ENCODE measurements at regions not wholly inside any gene's neighbourhood (a gene's known extent, or its start where the extent isn't known, plus 50 kb on each side); places are given as distances from the start of the nearest gene placed in this dataset.

DNA sequence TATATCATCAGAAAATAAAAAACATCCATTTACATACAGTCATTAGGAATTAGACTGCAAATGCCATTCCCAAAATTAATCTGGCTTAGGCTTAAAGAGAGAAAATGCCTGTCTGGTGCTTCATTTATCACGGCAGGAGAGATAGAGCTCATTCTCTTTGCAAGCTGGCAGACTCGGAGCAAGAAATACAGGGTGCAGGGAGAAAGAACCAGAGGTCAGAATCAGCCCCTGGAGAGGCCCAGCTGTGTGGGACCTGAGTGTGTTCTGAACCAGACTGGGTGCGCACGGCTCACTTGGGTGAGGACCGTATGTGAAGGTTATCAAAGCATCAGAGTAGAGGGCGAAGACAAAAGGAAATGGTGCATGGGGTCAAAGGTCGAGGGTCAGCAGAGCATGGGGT is 227.8 kb downstream of the ACKR3 start:
- DNase-seq (ENCODE audit: low spot score) = no peak

DNA sequence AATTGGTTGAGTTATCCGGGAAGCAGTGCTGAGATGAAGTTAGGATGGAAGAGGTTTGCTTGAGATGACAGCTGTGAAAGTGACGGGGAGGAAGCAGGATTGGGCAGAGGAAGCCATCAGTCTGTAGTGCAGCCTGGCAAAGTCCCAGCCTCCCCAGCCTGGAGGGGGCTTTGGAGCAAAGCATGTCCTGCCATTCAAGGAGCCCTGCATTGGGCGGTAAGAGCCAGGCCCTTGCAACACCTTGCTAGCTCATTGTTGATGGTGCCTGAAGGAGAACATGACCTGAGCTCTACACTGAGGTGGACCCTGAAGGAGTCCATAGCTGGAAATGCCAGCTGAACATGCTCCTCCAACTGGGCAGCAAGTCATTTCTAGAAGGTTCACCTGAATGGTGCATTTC is 228.9 kb downstream of the ACKR3 start:
- DNase-seq (ENCODE audit: low spot score) = no peak

DNA sequence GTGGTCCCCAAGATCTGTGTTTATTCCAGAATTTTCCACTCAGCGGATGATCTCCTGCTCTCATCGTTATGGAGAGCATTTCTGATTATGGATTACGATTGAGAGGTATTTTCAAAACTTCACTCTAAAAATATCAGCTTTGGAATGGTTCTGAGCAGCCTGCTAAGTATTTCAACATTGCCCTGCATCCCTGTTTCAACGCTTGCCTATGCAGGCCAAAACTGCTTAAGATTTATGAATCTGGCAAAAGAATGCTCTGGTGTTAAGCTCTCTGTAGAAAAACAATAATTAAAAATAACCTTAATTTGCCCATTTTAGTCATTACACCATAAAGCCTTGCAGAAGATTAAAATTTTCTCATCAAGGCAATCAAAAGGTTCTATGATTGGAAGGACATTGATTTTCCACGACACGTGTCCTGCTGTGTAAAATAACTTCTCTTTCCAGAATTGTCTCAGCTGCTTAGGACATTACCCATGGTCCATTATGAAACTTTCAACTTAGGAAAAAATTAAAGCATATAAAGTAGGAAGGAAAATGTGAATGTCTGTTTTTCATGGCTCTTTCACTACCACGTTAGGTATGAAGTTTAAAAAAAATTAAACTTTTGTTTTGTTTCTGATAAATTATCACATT is 229.9 kb downstream of the ACKR3 start:
- DNase-seq (ENCODE audit: low spot score) = no peak

DNA sequence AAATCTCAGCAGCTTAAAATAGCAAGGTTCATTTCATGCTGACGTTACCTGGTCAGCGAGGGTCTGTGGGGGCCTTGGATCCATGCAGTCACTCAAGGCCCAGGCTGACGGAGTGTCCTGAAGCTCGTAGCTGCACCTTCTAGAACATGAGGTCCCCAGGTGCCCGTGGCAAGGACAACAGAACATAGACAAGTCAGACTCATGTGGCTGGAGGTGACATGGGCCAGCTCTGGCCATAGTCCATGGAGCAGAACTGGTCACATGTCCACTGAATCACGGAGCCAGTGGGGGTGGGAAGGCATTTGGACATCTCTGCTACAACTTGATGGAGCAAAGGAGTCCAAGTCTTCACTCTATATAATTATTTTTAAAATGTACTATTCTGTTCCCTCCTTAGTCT is 233.2 kb downstream of the ACKR3 start:
- DNase-seq (ENCODE audit: low spot score) = no peak

DNA sequence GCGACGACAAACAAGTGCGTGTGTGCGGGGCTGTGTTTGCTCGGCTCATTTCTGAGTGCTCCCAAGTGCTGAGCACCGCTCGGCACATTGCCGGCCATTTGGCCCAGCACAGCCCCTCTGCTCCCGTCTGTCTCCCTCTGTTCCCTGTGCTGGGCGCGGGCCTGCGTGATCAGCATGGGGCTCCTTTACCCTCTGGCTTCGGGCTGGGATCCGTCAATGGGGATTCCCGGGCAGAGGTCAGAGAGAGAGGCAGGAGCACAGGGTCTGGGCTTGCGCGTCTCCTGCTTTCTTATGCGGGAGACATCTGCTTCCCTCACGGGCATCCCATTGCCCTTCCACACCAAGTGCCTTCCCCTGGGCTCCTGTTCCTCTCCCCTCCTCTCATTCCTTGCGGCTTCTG is 234.0 kb downstream of the ACKR3 start:
- DNase-seq (ENCODE audit: low spot score) = no peak

DNA sequence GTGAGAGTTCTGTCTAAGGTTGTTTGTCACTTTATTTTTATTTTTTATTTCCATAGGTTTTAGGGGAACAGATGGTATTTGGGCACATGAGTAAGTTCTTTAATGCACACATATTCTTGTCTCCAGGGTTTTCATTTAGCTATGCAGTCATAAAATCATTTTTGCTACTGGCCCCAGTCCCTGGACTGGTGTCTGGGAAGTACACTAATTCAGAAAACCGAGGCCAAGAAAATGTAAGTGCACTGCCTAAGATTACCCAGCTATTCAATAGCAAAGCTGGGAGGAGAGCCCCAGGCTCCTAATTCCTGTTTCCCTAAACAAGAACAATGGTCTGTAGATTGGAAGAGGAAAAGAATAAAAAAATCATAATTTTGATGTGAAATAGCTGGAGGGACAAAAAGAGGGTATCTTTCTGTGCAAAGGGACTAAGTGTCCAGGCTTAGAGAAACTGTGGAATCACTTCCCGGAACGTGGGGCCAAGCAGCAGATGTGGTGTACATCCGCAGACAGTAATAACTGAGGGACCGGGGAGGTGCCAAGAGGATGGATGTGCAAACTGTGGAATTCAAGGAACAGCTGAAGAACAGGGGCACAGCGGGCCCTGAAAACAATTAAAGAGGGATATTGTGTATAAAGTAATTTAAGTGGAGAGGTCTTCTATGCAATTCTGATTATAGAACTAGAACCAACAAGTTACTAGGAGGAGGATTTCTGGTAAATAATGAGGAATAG is 236.3 kb downstream of the ACKR3 start:
- DNase-seq (ENCODE audit: low spot score) = no peak

DNA sequence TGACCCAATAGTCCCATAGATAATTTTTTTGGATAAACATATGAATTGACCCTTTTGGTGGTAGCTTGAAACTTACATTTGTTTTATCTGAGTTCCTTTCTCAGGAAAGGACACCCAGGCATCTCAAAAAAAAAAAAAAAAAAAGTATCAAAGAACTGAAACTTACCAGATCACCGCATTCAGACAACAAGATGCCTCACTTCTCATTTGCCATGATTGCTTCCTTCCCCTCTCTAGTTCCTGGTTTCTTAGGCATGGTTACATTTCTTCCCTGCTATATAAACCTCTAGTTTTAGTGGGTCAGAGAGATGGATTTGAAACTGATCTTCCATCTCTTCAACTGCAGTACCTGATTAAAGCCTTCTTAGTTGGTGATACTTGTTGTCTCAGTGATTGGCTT is 240.1 kb downstream of the ACKR3 start:
- DNase-seq (ENCODE audit: low spot score) = no peak

DNA sequence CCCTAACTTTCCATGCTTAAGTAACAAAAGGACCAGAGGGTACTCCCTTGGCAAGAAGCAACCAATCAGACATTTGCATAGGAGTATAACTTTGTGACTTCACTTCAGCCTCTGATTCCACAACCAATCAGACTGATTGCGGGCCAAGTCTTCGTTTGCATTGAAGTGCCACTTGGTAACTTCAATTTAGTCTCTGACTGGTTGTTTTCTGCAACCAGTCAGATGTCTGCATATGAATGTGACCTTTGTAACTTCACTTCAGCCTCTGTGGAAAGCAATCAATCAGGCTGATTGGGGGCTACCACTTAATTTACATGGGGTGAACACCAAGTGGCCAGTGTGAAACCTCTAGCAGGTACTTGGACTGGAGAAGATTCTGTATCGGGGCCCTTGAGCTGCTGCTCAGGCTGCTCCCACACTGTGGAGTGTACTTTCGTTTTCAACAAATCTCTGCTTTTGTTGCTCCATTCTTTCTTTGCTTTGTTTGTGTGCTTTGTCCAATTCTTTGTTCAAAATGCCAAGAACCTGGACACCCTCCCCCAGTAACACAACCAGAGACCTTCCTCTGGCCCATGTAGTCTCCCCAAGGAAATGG is 241.5 kb downstream of the ACKR3 start:
- DNase-seq (ENCODE audit: low spot score) = no peak

DNA sequence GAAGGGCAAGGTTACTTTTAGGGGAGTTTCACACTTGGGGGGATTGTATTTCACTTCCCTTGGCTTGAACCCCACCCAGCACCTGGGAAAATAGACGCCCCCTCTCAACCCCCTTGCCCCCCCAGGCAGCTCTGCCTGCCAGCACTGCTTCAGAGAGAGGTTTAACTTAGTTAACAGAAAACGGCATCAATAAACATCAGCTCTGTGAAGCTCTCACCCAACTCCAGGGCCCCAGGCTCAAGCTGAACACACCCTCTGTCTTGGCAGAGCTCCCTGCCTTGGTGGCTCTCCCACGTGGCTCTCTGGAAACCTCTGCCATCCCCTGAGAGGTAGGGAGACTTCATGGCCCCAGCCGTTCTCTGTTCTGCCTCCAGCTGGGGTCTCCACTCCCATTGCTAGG is 244.1 kb downstream of the ACKR3 start:
- DNase-seq (ENCODE audit: low spot score) = no peak

DNA sequence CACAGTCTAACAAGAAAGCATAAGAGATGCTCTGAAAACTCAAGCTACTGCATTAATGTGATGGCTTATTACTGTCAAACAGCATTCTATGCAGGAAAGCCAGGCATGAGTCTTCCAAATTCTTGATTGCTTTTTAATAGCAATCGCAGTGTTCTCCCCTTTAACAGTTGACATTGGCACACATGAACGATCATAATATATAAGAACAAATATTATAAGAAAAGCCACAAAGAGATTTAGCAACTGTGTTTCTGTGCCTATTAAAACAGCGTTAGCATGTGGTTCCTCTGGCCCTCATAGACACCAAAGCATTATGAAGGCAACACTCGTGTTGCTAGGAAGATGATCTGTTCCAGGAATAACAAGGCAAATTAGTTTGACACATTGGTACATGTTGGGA is 245.0 kb downstream of the ACKR3 start:
- no peak for DNase-seq (ENCODE audit: low spot score)

DNA sequence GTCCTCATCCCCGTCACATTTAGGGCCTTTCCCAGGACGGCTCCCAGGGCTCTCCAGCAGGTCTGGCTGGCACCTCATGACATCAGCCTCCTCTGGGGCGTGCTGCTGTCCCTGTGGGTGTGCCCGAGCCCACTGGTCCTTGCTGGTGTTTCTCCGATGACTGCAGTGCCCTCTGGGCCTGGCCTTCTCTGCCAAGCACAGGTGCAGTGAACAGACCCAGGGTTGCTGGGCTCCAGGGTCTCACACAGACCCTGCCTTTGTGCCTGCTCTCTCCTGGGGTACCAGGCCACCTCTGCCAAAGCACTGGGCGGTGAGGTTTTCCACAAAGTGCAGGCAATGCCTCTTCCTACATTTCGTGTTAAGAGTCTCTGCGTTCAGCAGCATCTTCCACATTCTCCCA is 246.1 kb downstream of the ACKR3 start:
- no peak for DNase-seq (ENCODE audit: low spot score)

DNA sequence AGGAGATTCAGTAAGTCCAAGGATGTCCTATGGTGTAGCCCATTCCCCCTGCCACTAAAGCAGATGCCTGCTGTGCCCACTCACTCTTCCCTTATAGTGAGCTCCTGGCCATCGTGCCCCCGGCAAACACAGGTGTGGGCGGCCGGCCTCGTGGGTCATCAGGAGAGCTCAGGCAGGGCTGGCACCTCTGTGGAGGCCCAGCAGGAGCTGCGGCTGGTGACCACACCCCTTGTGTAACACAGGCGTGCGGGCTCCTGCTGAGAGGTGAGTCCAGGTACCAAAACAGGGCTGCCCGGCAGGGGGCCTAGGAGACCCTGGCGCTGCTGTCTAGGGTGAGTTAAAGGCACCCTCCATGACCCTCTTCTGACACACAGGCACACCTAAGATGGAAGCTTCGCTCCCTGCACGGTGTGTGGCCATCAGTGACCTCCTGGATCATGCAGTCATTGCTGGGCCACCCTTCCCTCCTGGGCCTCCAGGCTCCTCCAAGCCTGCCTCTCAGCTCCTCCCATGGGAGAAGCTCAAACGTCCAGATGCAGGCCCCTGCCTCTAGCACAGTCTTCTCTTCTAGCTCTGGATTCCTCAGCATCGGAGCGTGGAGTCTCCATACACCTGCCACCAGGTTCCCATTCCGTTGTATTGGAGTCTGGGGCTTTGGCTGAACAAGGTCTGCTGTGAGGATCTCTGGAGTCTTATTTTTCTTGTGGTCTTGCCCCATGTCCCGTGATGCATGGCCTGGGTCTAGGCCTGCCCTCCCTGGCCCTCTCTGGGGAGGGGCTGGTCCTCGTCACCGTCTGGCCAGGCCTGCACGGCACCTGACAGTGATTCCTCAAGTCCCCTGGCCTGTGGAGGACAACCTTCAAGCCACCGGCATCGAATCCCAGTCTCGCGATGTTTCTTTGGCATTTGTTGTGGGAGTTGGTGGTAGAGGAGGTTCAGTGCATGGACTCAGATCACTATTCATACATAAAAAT is 246.9 kb downstream of the ACKR3 start:
- DNase-seq (ENCODE audit: low spot score) = no peak

DNA sequence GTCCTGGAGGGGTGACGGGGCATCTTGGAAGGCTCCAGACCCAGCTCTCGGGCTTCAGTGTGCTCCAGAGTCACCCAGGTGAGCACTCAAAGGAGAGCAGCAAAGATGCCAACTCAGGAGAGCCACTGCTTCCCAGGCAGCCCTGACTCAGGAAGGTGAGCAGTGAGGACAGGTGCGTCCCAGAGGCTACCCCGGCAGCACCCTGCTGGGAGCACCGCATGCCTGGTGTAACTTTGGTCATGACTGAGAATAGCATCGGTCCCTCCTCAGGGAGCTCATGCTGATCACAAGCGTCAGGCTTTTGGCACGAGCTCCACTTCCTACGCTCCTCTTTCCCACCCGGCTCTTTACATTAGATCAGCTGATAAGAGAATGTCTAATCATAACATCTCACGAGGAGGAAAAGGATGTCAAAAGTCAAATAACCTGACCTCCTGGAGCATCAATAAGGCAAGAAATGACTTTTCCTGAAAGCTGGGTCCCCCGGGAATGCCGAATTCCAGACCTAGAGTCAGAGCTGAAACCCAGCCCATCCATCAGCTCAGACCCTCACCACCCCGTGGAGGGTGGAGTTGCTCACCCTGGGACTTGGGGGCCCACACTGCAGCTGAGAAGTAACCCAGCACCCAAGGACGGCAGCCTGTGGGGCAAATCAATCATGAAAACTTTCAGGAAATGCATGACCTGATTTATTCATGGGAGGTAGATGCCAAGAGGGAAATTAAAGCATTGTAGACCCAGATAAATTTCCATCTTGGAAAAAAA is 248.8 kb downstream of the ACKR3 start:
- DNase-seq (ENCODE audit: low spot score) = no peak

DNA sequence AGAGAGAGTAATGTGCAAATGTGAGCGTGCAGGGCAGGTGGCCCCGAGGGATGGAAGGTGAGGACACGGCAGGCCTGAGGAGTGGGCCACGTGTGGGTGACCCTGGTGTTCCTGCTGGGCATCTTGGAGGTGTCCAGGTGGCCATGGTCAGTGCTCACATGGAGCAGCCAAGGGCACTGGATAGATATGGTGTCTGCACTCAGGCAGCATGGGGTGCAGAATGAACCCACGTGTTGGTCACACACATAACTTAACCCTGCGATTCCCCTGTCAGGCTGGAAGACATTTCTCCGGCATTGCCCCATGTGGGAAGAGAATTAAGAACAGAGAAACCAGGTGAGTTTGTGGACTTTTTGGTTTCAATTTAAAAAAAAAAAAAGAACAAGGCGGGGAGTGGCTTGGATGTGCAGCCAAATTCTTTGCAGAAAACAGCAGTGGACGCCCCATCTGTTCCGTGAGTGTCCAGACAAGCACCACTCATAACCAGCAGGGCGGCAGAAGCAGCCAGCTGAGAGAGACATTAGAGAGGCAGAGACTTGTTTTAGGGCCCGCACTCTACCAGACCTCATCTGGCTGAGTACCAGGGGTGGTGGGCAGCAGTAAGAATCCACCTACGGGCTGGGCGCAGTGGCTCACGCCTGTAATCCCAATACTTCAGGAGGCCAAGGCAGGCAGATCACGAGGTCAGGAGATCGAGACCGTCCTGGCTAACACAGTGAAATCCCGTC is 249.8 kb downstream of the ACKR3 start:
- no peak for DNase-seq (ENCODE audit: low spot score)

DNA sequence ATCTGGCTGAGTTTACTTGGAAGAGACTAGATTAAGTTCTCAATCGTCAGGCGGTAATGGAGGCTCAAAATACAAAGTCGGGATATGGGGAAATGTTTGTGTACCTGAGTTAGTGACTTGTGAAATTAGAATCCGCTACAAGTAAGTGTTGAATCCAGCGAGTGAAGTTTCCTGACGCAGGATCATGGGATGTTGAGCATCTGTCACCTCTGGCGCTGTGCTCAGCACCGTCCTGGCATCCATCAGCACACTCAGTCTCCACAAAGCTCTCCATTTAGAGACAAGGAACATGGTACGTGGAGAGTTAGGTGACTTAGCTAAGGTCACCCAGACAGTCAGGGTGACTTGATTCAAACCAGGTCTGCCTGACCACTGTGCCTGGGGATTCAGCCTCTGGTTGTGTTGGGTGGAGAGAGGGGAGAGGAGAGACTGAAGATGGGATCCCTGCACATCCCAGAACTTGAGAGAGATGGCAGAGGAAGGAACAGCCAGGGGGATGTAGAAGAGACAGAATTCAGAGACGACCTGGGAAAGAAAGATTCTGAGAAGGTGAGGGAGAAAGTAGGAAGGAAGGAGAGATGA is 251.2 kb downstream of the ACKR3 start:
- DNase-seq (ENCODE audit: low spot score) = no peak

DNA sequence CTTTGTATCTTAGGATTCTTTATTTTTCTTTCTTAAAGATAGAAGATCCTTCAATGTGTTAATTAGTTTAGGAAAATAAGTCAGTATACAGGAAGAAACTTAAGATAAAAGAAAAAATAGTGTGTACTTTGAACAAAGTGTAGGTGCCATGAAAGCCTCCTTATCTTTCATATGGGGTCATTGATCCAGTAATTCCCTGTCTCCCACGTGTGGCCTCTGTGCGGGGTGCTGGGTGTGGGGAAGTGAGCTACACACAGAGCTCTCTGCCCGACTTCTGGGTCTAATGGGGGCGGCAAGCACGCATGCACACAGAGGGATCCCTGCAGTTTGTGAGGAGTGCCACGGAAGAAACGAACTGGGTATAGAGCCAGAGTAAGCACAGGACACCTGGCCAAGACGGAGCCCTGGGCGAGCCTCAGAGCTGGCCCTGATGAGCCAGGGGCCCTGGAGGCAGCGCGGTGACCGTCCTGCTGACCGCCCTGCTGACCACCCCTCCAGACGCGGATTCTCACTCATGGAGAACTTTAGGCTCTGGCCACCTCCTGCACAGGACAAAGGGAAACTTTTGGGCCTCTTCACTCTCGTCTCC is 253.5 kb downstream of the ACKR3 start:
- no peak for DNase-seq (ENCODE audit: low spot score)

DNA sequence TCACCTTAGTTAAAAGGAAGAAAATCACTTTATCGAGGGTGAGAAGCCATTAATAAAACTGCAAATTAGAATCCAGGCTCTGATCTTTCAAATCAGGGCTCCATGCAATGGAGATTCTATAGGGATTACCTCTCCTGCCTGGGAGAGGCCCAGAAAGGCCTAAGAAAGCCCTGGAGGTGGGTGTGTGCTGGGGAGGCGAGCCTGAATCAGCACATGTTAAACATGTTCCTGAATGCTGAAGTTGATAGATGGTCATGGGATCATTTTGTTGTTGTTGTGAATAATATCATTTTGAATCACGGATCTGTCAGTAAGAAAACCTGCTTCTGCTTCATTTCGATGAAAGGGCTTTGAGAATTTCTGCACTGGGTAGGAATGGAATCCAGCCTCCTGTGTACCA is 254.3 kb downstream of the ACKR3 start:
- no peak for DNase-seq (ENCODE audit: low spot score)

DNA sequence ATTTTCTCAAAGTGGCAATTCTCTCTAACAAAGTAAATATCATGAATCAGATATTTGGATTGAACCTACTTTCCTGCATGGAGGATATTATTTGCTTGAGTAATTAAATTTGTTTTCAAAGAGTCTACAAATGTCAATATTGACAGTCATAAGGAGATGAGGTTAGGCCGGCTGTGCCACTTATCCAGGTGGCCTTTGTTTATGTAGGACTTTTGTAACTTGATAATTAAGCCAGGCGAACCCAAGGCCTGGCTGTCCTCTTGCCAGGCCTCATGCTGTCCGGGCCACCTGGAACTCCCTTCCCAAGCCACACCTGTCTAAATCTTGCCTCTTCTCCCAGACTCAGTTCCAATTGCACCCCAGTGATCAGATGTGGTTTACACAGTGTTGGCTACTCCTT is 255.2 kb downstream of the ACKR3 start:
- DNase-seq (ENCODE audit: low spot score) = no peak

DNA sequence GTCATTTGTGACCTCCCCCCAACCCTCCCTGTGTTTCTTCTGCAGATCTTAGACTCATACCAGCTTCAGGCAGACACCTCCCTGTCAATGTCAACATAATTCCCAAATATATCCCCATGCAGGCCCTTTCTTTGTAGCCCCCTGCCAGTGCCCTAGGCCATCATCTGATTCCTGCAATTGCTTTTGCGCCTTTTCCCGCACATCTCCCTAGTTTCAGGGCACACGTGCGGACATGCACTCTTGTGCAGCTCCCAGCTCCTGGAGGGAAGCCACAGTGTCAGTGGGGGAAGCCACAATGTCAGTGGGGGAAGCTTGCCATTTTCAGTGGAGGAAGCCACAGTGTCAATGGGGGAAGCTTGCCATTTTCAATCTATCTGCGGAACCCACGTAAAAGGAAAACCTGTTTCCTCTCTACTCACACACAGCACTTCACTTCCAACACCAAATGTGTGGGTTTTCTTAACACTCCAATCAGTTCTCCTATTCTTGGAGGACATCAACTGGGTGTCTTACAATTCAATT is 256.4 kb downstream of the ACKR3 start:
- DNase-seq (ENCODE audit: low spot score) = no peak

DNA sequence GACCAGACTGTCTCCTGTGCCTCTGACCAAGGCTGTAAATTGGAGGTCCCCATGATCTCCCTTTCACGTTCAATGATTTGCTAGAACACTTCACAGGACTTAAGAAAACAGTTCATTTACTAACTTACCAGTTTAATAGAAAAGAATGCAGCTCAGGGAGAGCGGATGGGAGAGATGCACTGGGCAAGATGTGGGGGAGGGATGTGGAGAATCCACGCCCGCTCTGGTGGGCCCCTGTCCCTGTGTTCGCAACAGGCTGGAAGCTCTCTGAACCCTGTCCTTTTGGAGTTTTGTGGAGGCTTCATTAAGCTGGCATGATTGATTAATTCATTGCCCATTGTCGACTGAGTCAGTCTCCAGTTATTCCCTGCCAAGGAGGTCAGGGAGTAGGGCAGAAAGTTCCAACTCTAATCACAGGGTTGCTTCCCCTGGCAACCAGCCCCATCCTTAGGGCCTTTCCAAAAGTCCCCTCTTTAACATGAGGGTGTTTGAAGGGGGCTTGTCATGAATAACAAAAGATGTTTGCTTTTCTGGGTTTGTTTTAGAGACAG is 257.1 kb downstream of the ACKR3 start:
- DNase-seq (ENCODE audit: low spot score) = no peak

Measured in SW480 (cell line).